Activated T-helper 17 cell treated with anti-CD3 and anti-CD28 coated beads, Interleukin-2, amount 50 U/mL, for 72 hours (primary cell): ENCODE measurements at regions not wholly inside any gene's neighbourhood (a gene's known extent, or its start where the extent isn't known, plus 50 kb on each side); places are given as distances from the start of the nearest gene placed in this dataset.
"Not testable (repeated sequence)": the region's sequence is repeated elsewhere in the genome, so short reads cannot be mapped to it uniquely, and the experiment has no call there.

ENCODE experiments used
- ATAC-seq: fragments of 150-1000 bp; cut with Tn5 transposase; replicated peaks from 2 replicates; pipeline ENCODE4 v1.10.0; 2021; ENCODE audit warnings: mild to moderate bottlenecking, moderate library complexity
- H3K27ac Mint-ChIP-seq: one replicate; pipeline ENCODE4 v1.8.0; 2022; ENCODE audit warnings: mixed read lengths
- H3K27me3 Mint-ChIP-seq: one replicate; pipeline ENCODE4 v1.8.0; 2022; ENCODE audit warnings: mixed read lengths
- H3K36me3 Mint-ChIP-seq: one replicate; pipeline ENCODE4 v1.8.0; 2022; ENCODE audit warnings: low read depth, mild to moderate bottlenecking, mixed read lengths
- H3K4me1 Mint-ChIP-seq: one replicate; pipeline ENCODE4 v1.8.0; 2022; ENCODE audit warnings: mixed read lengths
- H3K4me3 Mint-ChIP-seq: one replicate; pipeline ENCODE4 v1.8.0; 2022; ENCODE audit warnings: mild to moderate bottlenecking, mixed read lengths
- H3K9me3 Mint-ChIP-seq: one replicate; pipeline ENCODE4 v1.8.0; 2022; ENCODE audit warnings: mixed read lengths

GRCh38 chr7:119594956-119595355 is 678.0 kb upstream of the KCND2 start:
- H3K27ac Mint-ChIP-seq, result no peak overlapping the region
- H3K4me3 Mint-ChIP-seq, result no peak overlapping the region
- no peak for ATAC-seq
- H3K9me3 Mint-ChIP-seq, result peaks cover 8% of the 10 kb centered on the region
- H3K36me3 Mint-ChIP-seq, result no peaks in the 10 kb centered on the region
- no peaks in the 10 kb centered on the region for H3K4me1 Mint-ChIP-seq
- no peaks in the 10 kb centered on the region for H3K27me3 Mint-ChIP-seq

- H3K9me3 Mint-ChIP-seq, result peaks cover 8% of the 10 kb centered on the region
- no peak overlapping the region for H3K4me3 Mint-ChIP-seq
- no peak overlapping the region for H3K27ac Mint-ChIP-seq
- no peak for ATAC-seq
- no peaks in the 10 kb centered on the region for H3K27me3 Mint-ChIP-seq
- no peaks in the 10 kb centered on the region for H3K4me1 Mint-ChIP-seq
- no peaks in the 10 kb centered on the region for H3K36me3 Mint-ChIP-seq
Observed at GRCh38 chr7:119596651-119597050, 676.3 kb upstream of the KCND2 start.

GRCh38 chr7:119606297-119606696 is 666.7 kb upstream of the KCND2 start:
- ATAC-seq, result no peak
- H3K27ac Mint-ChIP-seq, result no peak overlapping the region

GRCh38 chr7:119620769-119621168 is 652.2 kb upstream of the KCND2 start:
- Mint-ChIP-seq H3K27me3 (no peaks in the 10 kb centered on the region), H3K4me1 (no peaks in the 10 kb centered on the region), H3K4me3 (no peak overlapping the region), H3K36me3 (no peaks in the 10 kb centered on the region), H3K9me3 (peaks cover 23% of the 10 kb centered on the region), H3K27ac (no peak overlapping the region)
- ATAC-seq, result no peak

More at GRCh38 chr7:119606297-119606696, 666.7 kb upstream of the KCND2 start:
- H3K36me3 Mint-ChIP-seq, result no peaks in the 10 kb centered on the region
- H3K4me3 Mint-ChIP-seq, result no peak overlapping the region
- peaks cover 29% of the 10 kb centered on the region for H3K9me3 Mint-ChIP-seq
- H3K4me1 Mint-ChIP-seq, result no peaks in the 10 kb centered on the region
- H3K27me3 Mint-ChIP-seq, result no peaks in the 10 kb centered on the region

- no peaks in the 10 kb centered on the region for H3K36me3 Mint-ChIP-seq
- ATAC-seq, result no peak
- peaks cover 16% of the 10 kb centered on the region for H3K9me3 Mint-ChIP-seq
- H3K4me1 Mint-ChIP-seq, result no peaks in the 10 kb centered on the region
- no peaks in the 10 kb centered on the region for H3K27me3 Mint-ChIP-seq
- no peak overlapping the region for H3K27ac Mint-ChIP-seq
- no peak overlapping the region for H3K4me3 Mint-ChIP-seq
Observed at GRCh38 chr7:119623427-119623826, 649.5 kb upstream of the KCND2 start.

GRCh38 chr7:119630406-119630969 is 642.5 kb upstream of the KCND2 start:
- ATAC-seq, result no peak
- no peak overlapping the region for H3K27ac Mint-ChIP-seq
- no peaks in the 10 kb centered on the region for H3K4me1 Mint-ChIP-seq
- H3K4me3 Mint-ChIP-seq, result no peak overlapping the region
- no peaks in the 10 kb centered on the region for H3K27me3 Mint-ChIP-seq
- H3K36me3 Mint-ChIP-seq, result no peaks in the 10 kb centered on the region
- H3K9me3 Mint-ChIP-seq, result peaks cover 5% of the 10 kb centered on the region

GRCh38 chr7:119633812-119634211 is 639.2 kb upstream of the KCND2 start:
- ATAC-seq, H3K4me1 Mint-ChIP-seq, H3K36me3 Mint-ChIP-seq, H3K27ac Mint-ChIP-seq, H3K9me3 Mint-ChIP-seq, H3K4me3 Mint-ChIP-seq, H3K27me3 Mint-ChIP-seq: not testable (repeated sequence)

GRCh38 chr7:119640326-119640725 is 632.6 kb upstream of the KCND2 start:
- no peaks in the 10 kb centered on the region for H3K36me3 Mint-ChIP-seq
- no peak overlapping the region for H3K27ac Mint-ChIP-seq
- H3K4me3 Mint-ChIP-seq, result no peak overlapping the region
- H3K27me3 Mint-ChIP-seq, result no peaks in the 10 kb centered on the region
- H3K9me3 Mint-ChIP-seq, result peaks cover 9% of the 10 kb centered on the region
- no peak for ATAC-seq
- no peaks in the 10 kb centered on the region for H3K4me1 Mint-ChIP-seq

- H3K4me1 Mint-ChIP-seq, result no peaks in the 10 kb centered on the region
- peaks cover 9% of the 10 kb centered on the region for H3K9me3 Mint-ChIP-seq
- H3K27me3 Mint-ChIP-seq, result no peaks in the 10 kb centered on the region
- no peak overlapping the region for H3K27ac Mint-ChIP-seq
- H3K36me3 Mint-ChIP-seq, result no peaks in the 10 kb centered on the region
- no peak for ATAC-seq
- no peak overlapping the region for H3K4me3 Mint-ChIP-seq
Observed at GRCh38 chr7:119640861-119641260, 632.1 kb upstream of the KCND2 start.

GRCh38 chr7:119643558-119643957 is 629.4 kb upstream of the KCND2 start:
- no peak for ATAC-seq
- Mint-ChIP-seq H3K27ac (no peak overlapping the region), H3K27me3 (no peaks in the 10 kb centered on the region), H3K4me1 (no peaks in the 10 kb centered on the region), H3K36me3 (no peaks in the 10 kb centered on the region), H3K9me3 (peaks cover 8% of the 10 kb centered on the region), H3K4me3 (no peak overlapping the region)

- no peak for ATAC-seq
- Mint-ChIP-seq H3K4me1 (no peaks in the 10 kb centered on the region), H3K27me3 (no peaks in the 10 kb centered on the region), H3K9me3 (peaks cover 8% of the 10 kb centered on the region), H3K36me3 (no peaks in the 10 kb centered on the region), H3K4me3 (no peak overlapping the region), H3K27ac (no peak overlapping the region)
Observed at GRCh38 chr7:119647286-119647685, 625.7 kb upstream of the KCND2 start.

GRCh38 chr7:119648752-119649151 is 624.2 kb upstream of the KCND2 start:
- H3K9me3 Mint-ChIP-seq, H3K36me3 Mint-ChIP-seq, H3K27me3 Mint-ChIP-seq, H3K4me3 Mint-ChIP-seq, H3K27ac Mint-ChIP-seq, H3K4me1 Mint-ChIP-seq, ATAC-seq: not testable (repeated sequence)

- Mint-ChIP-seq H3K4me3 (no peak overlapping the region), H3K27me3 (no peaks in the 10 kb centered on the region)
- ATAC-seq, result no peak
Observed at GRCh38 chr7:119660080-119660479, 612.9 kb upstream of the KCND2 start.

GRCh38 chr7:119664601-119665000 is 608.4 kb upstream of the KCND2 start:
- no peaks in the 10 kb centered on the region for H3K36me3 Mint-ChIP-seq

More at GRCh38 chr7:119660080-119660479, 612.9 kb upstream of the KCND2 start:
- no peaks in the 10 kb centered on the region for H3K4me1 Mint-ChIP-seq
- H3K36me3 Mint-ChIP-seq, result no peaks in the 10 kb centered on the region
- H3K27ac Mint-ChIP-seq, result no peak overlapping the region
- H3K9me3 Mint-ChIP-seq, result peaks cover 6% of the 10 kb centered on the region

GRCh38 chr7:119665796-119666195 is 607.2 kb upstream of the KCND2 start:
- H3K4me1 Mint-ChIP-seq, result no peaks in the 10 kb centered on the region
- no peak overlapping the region for H3K4me3 Mint-ChIP-seq
- H3K27me3 Mint-ChIP-seq, result no peaks in the 10 kb centered on the region
- ATAC-seq, result no peak
- H3K36me3 Mint-ChIP-seq, result no peaks in the 10 kb centered on the region
- no peak overlapping the region for H3K27ac Mint-ChIP-seq
- H3K9me3 Mint-ChIP-seq, result peaks cover 14% of the 10 kb centered on the region

More at GRCh38 chr7:119664601-119665000, 608.4 kb upstream of the KCND2 start:
- Mint-ChIP-seq H3K27ac (no peak overlapping the region), H3K4me1 (no peaks in the 10 kb centered on the region), H3K27me3 (no peaks in the 10 kb centered on the region), H3K4me3 (no peak overlapping the region), H3K9me3 (peaks cover 8% of the 10 kb centered on the region)
- no peak for ATAC-seq

- H3K4me3 Mint-ChIP-seq, result no peak overlapping the region
- H3K9me3 Mint-ChIP-seq, result peaks cover 11% of the 10 kb centered on the region
- no peaks in the 10 kb centered on the region for H3K4me1 Mint-ChIP-seq
- no peak for ATAC-seq
- H3K27me3 Mint-ChIP-seq, result no peaks in the 10 kb centered on the region
- H3K27ac Mint-ChIP-seq, result no peak overlapping the region
- H3K36me3 Mint-ChIP-seq, result no peaks in the 10 kb centered on the region
Observed at GRCh38 chr7:119681336-119681735, 591.6 kb upstream of the KCND2 start.
